SH-SY5Y (cell line): ENCODE measurements at regions not wholly inside any gene's neighbourhood (a gene's known extent, or its start where the extent isn't known, plus 50 kb on each side); places are given as distances from the start of the nearest gene placed in this dataset.

Experiments
- GATA2 ChIP-seq: IDR thresholded peaks from 2 replicates; pipeline ENCODE4 v1.6.1; 2011; ENCODE audit warnings: mild to moderate bottlenecking, low read depth, low read length
- GATA3 ChIP-seq: IDR thresholded peaks from 2 replicates; pipeline ENCODE4 v1.6.1; 2011; ENCODE audit warnings: low read depth, mild to moderate bottlenecking, low read length, moderate library complexity

- TF ChIP-seq GATA2 = no peak
- no peak for TF ChIP-seq GATA3
Observed at GRCh38 chr5:175246889-175247520, 197.0 kb downstream of the DRD1 start.

- no peak for TF ChIP-seq GATA3
- TF ChIP-seq GATA2 = no peak
Observed at GRCh38 chr5:175246242-175246888, 197.6 kb downstream of the DRD1 start.

- TF ChIP-seq GATA2 = no peak
- TF ChIP-seq GATA3 = no peak
Observed at GRCh38 chr5:175243441-175243840, 200.5 kb downstream of the DRD1 start.

- TF ChIP-seq GATA3 = no peak
- TF ChIP-seq GATA2 = no peak
Observed at GRCh38 chr5:175242207-175242606, 201.8 kb downstream of the DRD1 start.

- TF ChIP-seq GATA3 (no peak), GATA2 (no peak)
Observed at GRCh38 chr5:175238326-175238725, 205.7 kb downstream of the DRD1 start.

- TF ChIP-seq GATA2 (no peak), GATA3 (no peak)
Observed at GRCh38 chr5:175236176-175236575, 207.8 kb downstream of the DRD1 start.

GRCh38 chr5:175235251-175235960 is 208.6 kb downstream of the DRD1 start:
- TF ChIP-seq GATA3 = no peak
- TF ChIP-seq GATA2 = no peak

GRCh38 chr5:175230299-175230698 is 213.7 kb downstream of the DRD1 start:
- TF ChIP-seq GATA2 = no peak
- no peak for TF ChIP-seq GATA3

GRCh38 chr5:175226506-175226905 is 217.5 kb downstream of the DRD1 start:
- no peak for TF ChIP-seq GATA3

GRCh38 chr5:175223291-175223690 is 220.7 kb downstream of the DRD1 start:
- no peak for TF ChIP-seq GATA2
- no peak for TF ChIP-seq GATA3

- TF ChIP-seq GATA2 = no peak
- TF ChIP-seq GATA3 = no peak
Observed at GRCh38 chr5:175222621-175223020, 221.4 kb downstream of the DRD1 start.

GRCh38 chr5:175220549-175220948 is 223.4 kb downstream of the DRD1 start:
- TF ChIP-seq GATA2 (no peak), GATA3 (no peak)

GRCh38 chr5:175219366-175219765 is 224.6 kb downstream of the DRD1 start:
- no peak for TF ChIP-seq GATA2
- no peak for TF ChIP-seq GATA3

- no peak for TF ChIP-seq GATA2
- TF ChIP-seq GATA3 = no peak
Observed at GRCh38 chr5:175216991-175217390, 227.0 kb downstream of the DRD1 start.

- TF ChIP-seq GATA2 = no peak
- TF ChIP-seq GATA3 = no peak
Observed at GRCh38 chr5:175215906-175216305, 228.1 kb downstream of the DRD1 start.
